CD4-positive, alpha-beta memory T cell (primary cell): ENCODE measurements at regions not wholly inside any gene's neighbourhood (a gene's known extent, or its start where the extent isn't known, plus 50 kb on each side); places are given as distances from the start of the nearest gene placed in this dataset.

ENCODE experiments used
- CTCF ChIA-PET: fragments of 350-600 bp; sonication (Branson Sonifier 250); formaldehyde crosslinking; loops from one replicate; lab custom pipeline; 2021; ENCODE audit warnings: inconsistent platforms; ENCODE audit not compliant: partially characterized antibody; lab: Charles Lee
- POLR2A ChIA-PET: fragments of 350-600 bp; sonication (Branson Sonifier 250); formaldehyde crosslinking; loops from one replicate; lab custom pipeline; 2021; ENCODE audit not compliant: partially characterized antibody; lab: Charles Lee
- DNase-seq, 5 donors: peaks; one replicate each; pipeline versions ENCODE4 v3.0.0 to v3.0.0-alpha.2; 2020 to 2022; ENCODE audit warnings: mixed read lengths in 1 of 5
- H3K27ac ChIP-seq: one replicate; pipeline ENCODE4 v1.7.0; 2013; ENCODE audit warnings: low read depth, low read length
- H3K27me3 ChIP-seq: 2 replicates; pipeline ENCODE4 v1.7.0; 2013; ENCODE audit warnings: mild to moderate bottlenecking, low read length, moderate library complexity; ENCODE audit not compliant: insufficient read depth
- H3K36me3 ChIP-seq: 2 replicates; pipeline ENCODE4 v1.7.0; 2013; ENCODE audit warnings: mild to moderate bottlenecking, low read length, moderate library complexity; ENCODE audit not compliant: insufficient read depth
- H3K4me1 ChIP-seq: 2 replicates; pipeline ENCODE4 v1.7.0; 2013; ENCODE audit warnings: mild to moderate bottlenecking, low read length, moderate library complexity; ENCODE audit not compliant: insufficient read depth
- H3K4me3 ChIP-seq, 2 donors: one replicate each; pipeline ENCODE4 v1.7.0; 2013; ENCODE audit warnings: low read length in 2 of 2, mild to moderate bottlenecking in 1 of 2
- H3K9me3 ChIP-seq, 2 donors: one replicate each; pipeline ENCODE4 v1.7.0; 2013; ENCODE audit warnings: low read length in 2 of 2, control low read depth in 1 of 2; ENCODE audit not compliant: control insufficient read depth in 1 of 2
- H3K27ac Mint-ChIP-seq, 7 donors: one replicate each; pipeline ENCODE4 v1.8.0; 2020 to 2021; ENCODE audit warnings: mixed read lengths in 7 of 7, mild to moderate bottlenecking in 6 of 7, inconsistent platforms in 3 of 7, moderate library complexity in 3 of 7
- H3K27me3 Mint-ChIP-seq, 2 donors: one replicate each; pipeline ENCODE4 v1.8.0; 2020 to 2021; ENCODE audit warnings: mixed read lengths in 2 of 2
- H3K36me3 Mint-ChIP-seq, 2 donors: one replicate each; pipeline ENCODE4 v1.8.0; 2020 to 2021; ENCODE audit warnings: mixed read lengths in 2 of 2, inconsistent platforms in 1 of 2, mild to moderate bottlenecking in 1 of 2
- H3K4me1 Mint-ChIP-seq, 4 donors: one replicate each; pipeline ENCODE4 v1.8.0; 2020 to 2021; ENCODE audit warnings: mixed read lengths in 4 of 4, mild to moderate bottlenecking in 1 of 4
- H3K4me3 Mint-ChIP-seq, 8 donors: one replicate each; pipeline ENCODE4 v1.8.0; 2020 to 2021; ENCODE audit warnings: mixed read lengths in 8 of 8, mild to moderate bottlenecking in 7 of 8, moderate library complexity in 6 of 8, inconsistent platforms in 3 of 8
- H3K9me3 Mint-ChIP-seq, 8 donors: one replicate each; pipeline ENCODE4 v1.8.0; 2020 to 2021; ENCODE audit warnings: mixed read lengths in 8 of 8, mild to moderate bottlenecking in 5 of 8, inconsistent platforms in 3 of 8, moderate library complexity in 1 of 8
- intact Hi-C: fragments of 100-400 bp; cut with micrococcal nuclease; formaldehyde crosslinking; loops from one replicate; pipeline ENCODE4 v1.15.1; 2023

DNA sequence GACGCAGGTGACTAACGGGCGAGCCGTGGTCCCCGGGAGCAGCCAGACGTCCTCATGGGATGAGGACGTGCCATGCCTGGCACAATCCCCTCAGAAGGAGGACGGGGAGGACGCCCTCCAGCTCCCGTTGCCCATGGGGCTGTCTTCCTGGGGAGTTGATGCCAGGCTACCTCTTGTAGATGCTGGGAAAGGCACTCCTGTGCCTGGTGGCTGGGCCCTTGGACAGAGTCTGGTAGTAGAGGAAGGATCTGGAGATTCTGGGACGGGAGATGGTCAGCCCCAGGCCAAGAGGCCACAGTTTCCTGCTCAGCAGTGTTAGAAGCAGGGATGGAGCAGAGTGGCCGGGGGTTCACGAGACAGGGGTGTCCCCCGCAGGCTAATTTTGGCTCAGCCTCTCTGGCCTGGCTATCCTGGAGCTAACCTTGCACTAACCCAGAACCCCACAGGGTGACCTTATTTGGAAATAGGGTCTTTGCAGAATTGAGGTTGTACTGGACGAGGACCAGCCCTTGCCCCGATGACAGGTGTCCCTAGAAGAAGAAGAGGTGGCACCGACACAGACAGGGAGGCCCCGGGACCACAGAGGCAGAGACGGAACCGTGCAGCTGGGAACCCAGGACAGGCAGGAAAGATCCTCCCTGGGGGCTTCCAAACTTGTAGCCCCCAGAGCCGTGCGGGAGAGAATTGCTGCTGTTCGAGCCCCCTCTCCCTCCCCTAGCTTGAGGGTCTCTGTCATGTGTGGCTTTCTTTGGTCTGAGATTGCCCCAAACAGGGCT, 50.1 kb upstream of the ADRA2C start:
- ChIA-PET CTCF (no interaction called here), POLR2A (no interaction called here)
- H3K27me3 Mint-ChIP-seq, result peaks cover 16 to 20% of the 10 kb centered on the region in 2 donors
- Histone ChIP-seq H3K4me1 (no peaks in the 10 kb centered on the region), H3K36me3 (no peaks in the 10 kb centered on the region), H3K9me3 (no peaks in the 10 kb centered on the region), H3K27me3 (no peaks in the 10 kb centered on the region), H3K27ac (no peak overlapping the region), H3K4me3 (no peak overlapping the region)
- no peak overlapping the region for H3K27ac Mint-ChIP-seq
- DNase-seq, result no peak
- H3K4me1 Mint-ChIP-seq, result no peaks in the 10 kb centered on the region
- intact Hi-C loops, result no loop called here
- peaks cover 0 to 5% (median 2%) of the 10 kb centered on the region in 8 donors for H3K9me3 Mint-ChIP-seq
- no peaks in the 10 kb centered on the region for H3K36me3 Mint-ChIP-seq
- H3K4me3 Mint-ChIP-seq, result no peak overlapping the region

DNA sequence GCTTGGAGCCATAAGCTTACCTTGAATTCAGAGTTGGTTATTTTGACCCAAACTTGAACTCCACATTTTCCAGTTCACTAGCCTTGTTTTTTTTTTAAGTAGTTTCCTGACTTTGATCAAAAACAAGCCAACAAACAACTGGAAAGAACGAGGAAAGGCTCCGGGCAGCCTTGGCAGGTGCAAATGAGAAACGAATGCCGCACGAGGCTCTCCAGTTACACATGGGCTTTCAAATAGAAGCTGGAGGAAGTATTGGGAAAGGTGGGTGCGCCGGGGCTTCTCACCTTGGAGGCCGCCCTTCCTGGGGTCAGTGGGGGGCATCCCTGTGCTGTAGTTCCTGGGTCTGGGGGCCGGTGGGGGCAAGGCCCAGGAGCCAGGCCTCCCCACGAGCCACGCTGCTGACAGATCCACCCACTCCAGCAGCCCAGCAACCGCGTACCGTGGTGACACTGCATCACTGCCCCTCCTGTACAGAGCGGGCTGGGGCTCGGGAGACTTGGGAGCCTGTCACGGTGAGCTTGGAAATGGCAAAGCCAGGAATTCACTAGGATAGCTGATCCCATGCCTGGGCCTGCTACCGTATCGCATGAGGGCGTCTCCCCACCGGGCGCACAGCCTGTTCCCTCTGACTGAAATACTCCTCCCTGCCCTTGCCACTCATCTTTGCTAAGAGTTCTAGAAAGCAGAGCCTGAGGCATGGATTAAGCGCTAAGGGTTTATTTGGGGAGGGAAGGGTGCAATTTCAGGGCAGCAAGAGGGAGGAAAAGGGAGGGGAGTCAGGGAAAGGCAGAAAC, 50.9 kb upstream of the ADRA2C start:
- Histone ChIP-seq H3K27me3 (no peaks in the 10 kb centered on the region), H3K9me3 (no peaks in the 10 kb centered on the region), H3K36me3 (no peaks in the 10 kb centered on the region), H3K4me3 (no peak overlapping the region), H3K27ac (no peak overlapping the region), H3K4me1 (no peaks in the 10 kb centered on the region)
- H3K9me3 Mint-ChIP-seq, result peaks cover 0 to 5% (median 2%) of the 10 kb centered on the region in 8 donors
- no peaks in the 10 kb centered on the region for H3K4me1 Mint-ChIP-seq
- H3K36me3 Mint-ChIP-seq, result no peaks in the 10 kb centered on the region
- CTCF ChIA-PET, result no interaction called here
- intact Hi-C loops, result no loop called here
- no peak for DNase-seq
- no peak overlapping the region for H3K27ac Mint-ChIP-seq
- POLR2A ChIA-PET, result no interaction called here
- H3K27me3 Mint-ChIP-seq, result peaks cover 13 to 16% of the 10 kb centered on the region in 2 donors
- no peak overlapping the region for H3K4me3 Mint-ChIP-seq

DNA sequence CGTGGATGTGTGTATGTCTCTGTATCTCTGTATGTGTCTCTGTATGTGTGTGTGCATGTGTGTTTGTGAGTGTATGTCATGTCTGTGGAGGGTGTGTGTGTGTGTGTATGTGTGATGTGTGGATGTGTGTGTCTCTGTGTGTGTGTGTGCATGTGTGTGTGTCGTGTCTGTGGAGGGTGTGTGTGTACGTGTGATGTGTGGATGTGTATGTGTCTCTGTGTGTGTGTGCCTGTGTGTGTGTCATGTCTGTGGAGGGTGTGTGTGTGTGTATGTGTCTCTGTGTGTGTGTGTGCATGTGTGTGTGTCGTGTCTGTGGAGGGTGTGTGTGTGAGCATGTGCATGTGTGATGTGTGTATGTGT, 51.6 kb upstream of the ADRA2C start:
- no peaks in the 10 kb centered on the region for H3K4me1 Mint-ChIP-seq
- H3K36me3 Mint-ChIP-seq, result no peaks in the 10 kb centered on the region
- Histone ChIP-seq H3K27ac (no peak overlapping the region), H3K36me3 (no peaks in the 10 kb centered on the region), H3K4me1 (no peaks in the 10 kb centered on the region), H3K27me3 (no peaks in the 10 kb centered on the region), H3K4me3 (no peak overlapping the region), H3K9me3 (no peaks in the 10 kb centered on the region)
- no peak overlapping the region for H3K27ac Mint-ChIP-seq
- no peak overlapping the region for H3K4me3 Mint-ChIP-seq
- POLR2A ChIA-PET, result no interaction called here
- intact Hi-C loops, result no loop called here
- peaks cover 9 to 11% of the 10 kb centered on the region in 2 donors for H3K27me3 Mint-ChIP-seq
- CTCF ChIA-PET, result no interaction called here
- peaks cover 0 to 5% (median 2%) of the 10 kb centered on the region in 8 donors for H3K9me3 Mint-ChIP-seq
- DNase-seq, result no peak

DNA sequence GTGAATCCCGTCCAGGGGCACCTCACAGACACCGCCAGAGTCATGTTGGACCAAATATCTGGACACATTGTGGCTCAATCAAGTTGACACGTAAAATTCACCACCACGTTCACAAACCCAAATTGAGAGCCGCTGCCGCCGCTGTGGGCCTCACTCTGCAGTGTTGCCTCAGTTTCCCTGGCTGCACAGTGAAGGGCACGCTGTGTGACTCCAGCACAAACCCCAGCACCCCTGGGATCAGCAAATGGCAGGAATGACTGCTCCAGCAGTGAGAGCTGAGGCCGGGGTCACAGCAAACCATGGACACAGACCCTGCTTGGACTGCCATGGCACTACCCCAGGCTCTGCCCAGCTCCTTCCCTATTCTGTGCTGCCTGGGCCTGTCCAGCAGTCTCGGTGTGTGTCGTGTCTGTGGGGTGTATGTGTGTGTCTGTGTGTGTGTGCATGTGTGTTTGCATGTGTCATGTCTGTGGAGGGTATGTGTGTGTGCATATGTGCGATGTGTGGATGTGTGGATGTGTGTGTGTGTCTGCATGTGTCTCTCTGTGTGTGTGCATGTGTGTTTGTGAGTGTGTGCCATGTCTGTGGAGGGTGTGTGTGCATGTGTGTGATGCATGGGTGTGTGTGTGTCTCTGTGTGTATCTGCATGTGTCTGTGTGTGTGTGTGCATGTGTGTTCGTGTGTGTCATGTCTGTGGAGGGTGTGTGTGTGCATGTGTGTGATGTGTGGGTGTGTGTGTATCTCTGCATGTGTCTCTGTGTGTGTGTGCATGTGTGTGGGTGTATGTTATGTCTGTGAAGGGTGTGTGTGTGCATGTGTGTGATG, 52.2 kb upstream of the ADRA2C start:
- Mint-ChIP-seq H3K27me3 (peaks cover 9 to 10% of the 10 kb centered on the region in 2 donors), H3K9me3 (peaks cover 0 to 4% (median 2%) of the 10 kb centered on the region in 8 donors), H3K36me3 (no peaks in the 10 kb centered on the region), H3K27ac (no peak overlapping the region), H3K4me3 (no peak overlapping the region), H3K4me1 (no peaks in the 10 kb centered on the region)
- intact Hi-C loops, result no loop called here
- Histone ChIP-seq H3K27me3 (no peaks in the 10 kb centered on the region), H3K27ac (no peak overlapping the region), H3K4me3 (no peak overlapping the region), H3K9me3 (no peaks in the 10 kb centered on the region), H3K36me3 (no peaks in the 10 kb centered on the region), H3K4me1 (no peaks in the 10 kb centered on the region)
- ChIA-PET POLR2A (no interaction called here), CTCF (no interaction called here)
- no peak for DNase-seq

DNA sequence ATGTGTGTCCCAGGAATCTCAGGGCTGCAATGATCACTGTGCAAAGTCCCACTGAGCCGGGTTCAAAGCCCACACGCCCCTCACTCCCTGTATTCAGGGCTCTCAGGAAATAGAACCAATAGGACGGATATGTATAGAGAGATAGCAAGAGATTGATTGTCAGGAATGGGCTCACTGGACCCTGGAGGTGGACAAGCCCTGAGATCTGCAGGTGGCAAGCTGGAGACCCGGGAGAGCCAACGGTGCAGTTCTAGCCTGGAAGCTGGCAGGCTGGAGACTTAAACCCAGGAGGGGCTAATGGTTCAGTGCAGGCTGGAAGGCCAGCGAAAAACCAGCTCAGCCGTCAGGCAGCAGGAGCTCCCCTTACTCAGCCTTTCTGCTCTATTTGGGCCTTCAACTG, 52.8 kb upstream of the ADRA2C start:
- Mint-ChIP-seq H3K27me3 (peaks cover 6 to 8% of the 10 kb centered on the region in 2 donors), H3K27ac (no peak overlapping the region), H3K4me3 (no peak overlapping the region), H3K36me3 (no peaks in the 10 kb centered on the region), H3K4me1 (no peaks in the 10 kb centered on the region), H3K9me3 (peaks cover 0 to 4% (median 0%) of the 10 kb centered on the region in 8 donors)
- H3K27me3 ChIP-seq, result no peaks in the 10 kb centered on the region
- POLR2A ChIA-PET, result no interaction called here
- H3K9me3 ChIP-seq, result no peaks in the 10 kb centered on the region
- CTCF ChIA-PET, result no interaction called here
- no peak overlapping the region for H3K4me3 ChIP-seq
- no peaks in the 10 kb centered on the region for H3K4me1 ChIP-seq
- intact Hi-C loops, result no loop called here
- H3K27ac ChIP-seq, result no peak overlapping the region
- H3K36me3 ChIP-seq, result no peaks in the 10 kb centered on the region
- no peak for DNase-seq

DNA sequence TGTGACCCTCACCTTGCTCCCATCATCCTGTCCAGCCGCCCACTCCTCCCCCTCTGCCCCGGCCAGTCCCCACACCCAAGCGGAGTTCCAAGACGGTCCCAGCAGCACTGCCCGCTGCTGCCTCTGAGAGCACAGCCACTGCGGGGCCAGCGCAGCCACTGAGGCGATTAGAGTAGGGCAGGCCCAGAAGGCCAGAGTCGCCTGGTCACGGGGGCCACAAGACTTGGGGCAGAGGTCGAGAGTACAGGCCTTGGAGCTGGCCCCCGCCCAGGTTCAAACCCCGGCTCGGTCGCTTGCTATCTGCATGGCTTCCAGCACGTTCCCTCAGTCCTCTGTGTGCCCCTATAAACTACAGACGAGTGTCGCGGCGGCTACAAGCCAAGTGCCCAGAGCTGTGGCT, 53.2 kb upstream of the ADRA2C start:
- peaks cover 3 to 4% of the 10 kb centered on the region in 2 donors for H3K27me3 Mint-ChIP-seq
- ChIA-PET CTCF (no interaction called here), POLR2A (no interaction called here)

More for the DNA sequence above, 53.2 kb upstream of the ADRA2C start:
- H3K4me3 Mint-ChIP-seq, result no peak overlapping the region
- no peak overlapping the region for H3K27ac Mint-ChIP-seq
- Histone ChIP-seq H3K4me3 (no peak overlapping the region), H3K36me3 (no peaks in the 10 kb centered on the region), H3K27ac (no peak overlapping the region), H3K9me3 (no peaks in the 10 kb centered on the region), H3K4me1 (no peaks in the 10 kb centered on the region), H3K27me3 (no peaks in the 10 kb centered on the region)
- H3K4me1 Mint-ChIP-seq, result no peaks in the 10 kb centered on the region
- H3K9me3 Mint-ChIP-seq, result peaks cover 0 to 2% (median 0%) of the 10 kb centered on the region in 8 donors
- intact Hi-C loops, result no loop called here
- H3K36me3 Mint-ChIP-seq, result no peaks in the 10 kb centered on the region
- no peak for DNase-seq
